GM18520 (cell line): ENCODE measurements at regions not wholly inside any gene's neighbourhood (a gene's known extent, or its start where the extent isn't known, plus 50 kb on each side); places are given as distances from the start of the nearest gene placed in this dataset.
A peak's percentile ranks its signal among the peaks of the same experiment; 100 is the strongest.

Source experiments
- ATAC-seq: cut with Tn5 transposase; IDR thresholded peaks from one replicate; pipeline ENCODE4 v1.9.1; 2021; ENCODE audit not compliant: unreplicated experiment

- ATAC-seq, result no peak
Measured at GRCh38 chr6:132934496-132934895, 120.1 kb downstream of the RPS12 start.

GRCh38 chr6:132936646-132937045 is 122.3 kb downstream of the RPS12 start:
- no peak for ATAC-seq

- no peak for ATAC-seq
Measured at GRCh38 chr6:132937466-132937906, 123.1 kb downstream of the RPS12 start.

GRCh38 chr6:132948889-132949288 is 134.5 kb downstream of the RPS12 start:
- ATAC-seq, result no peak

- no peak for ATAC-seq
Measured at GRCh38 chr6:132950566-132950965, 136.2 kb downstream of the RPS12 start.

GRCh38 chr6:132952031-132952867 is 137.9 kb downstream of the RPS12 start:
- ATAC-seq, result no peak

- no peak for ATAC-seq
Measured at GRCh38 chr6:132952986-132953385, 138.6 kb downstream of the RPS12 start.

- ATAC-seq, result no peak
Measured at GRCh38 chr6:132954222-132954621, 139.9 kb downstream of the RPS12 start.

- ATAC-seq, result no peak
Measured at GRCh38 chr6:132954936-132955335, 140.6 kb downstream of the RPS12 start.

- no peak for ATAC-seq
Measured at GRCh38 chr6:132959639-132960326, 145.4 kb downstream of the RPS12 start.

GRCh38 chr6:132960720-132961119 is 146.4 kb downstream of the RPS12 start:
- ATAC-seq, result no peak

- no peak for ATAC-seq
Measured at GRCh38 chr6:132961122-132961521, 146.8 kb downstream of the RPS12 start.

GRCh38 chr6:132961610-132962009 is 147.2 kb downstream of the RPS12 start:
- ATAC-seq, result no peak

- peak; percentile 56 for ATAC-seq
Measured at GRCh38 chr6:132962936-132963868, 148.8 kb downstream of the RPS12 start.

GRCh38 chr6:132964101-132964867 is 149.9 kb downstream of the RPS12 start:
- no peak for ATAC-seq

GRCh38 chr6:132964868-132965382 is 150.6 kb downstream of the RPS12 start:
- ATAC-seq, result no peak

- ATAC-seq, result no peak
Measured at GRCh38 chr6:132967871-132968270, 153.5 kb downstream of the RPS12 start.

GRCh38 chr6:132968419-132968950 is 154.1 kb downstream of the RPS12 start:
- no peak for ATAC-seq

- no peak for ATAC-seq
Measured at GRCh38 chr6:132969196-132969595, 154.8 kb downstream of the RPS12 start.

- no peak for ATAC-seq
Measured at GRCh38 chr6:132971676-132972075, 157.3 kb downstream of the RPS12 start.
